ENCODE measurements at regions not wholly inside any gene's neighbourhood (a gene's known extent, or its start where the extent isn't known, plus 50 kb on each side); places are given as distances from the start of the nearest gene placed in this dataset.
A peak's percentile ranks its signal among the peaks of the same experiment; 100 is the strongest.
"Not testable (repeated sequence)": the region's sequence is repeated elsewhere in the genome, so short reads cannot be mapped to it uniquely, and the experiment has no call there.

- H3K4me3 Mint-ChIP-seq; H3K27ac Mint-ChIP-seq; DNase-seq; H3K36me3 Mint-ChIP-seq; H3K9me3 Mint-ChIP-seq; H3K4me1 Mint-ChIP-seq; H3K27me3 Mint-ChIP-seq; ATAC-seq (ENCODE audit: low read depth in 2 of 2): not testable (repeated sequence)
Measured at GRCh38 chr2:110291909-110292579, 79.7 kb upstream of the MTLN start.

DNA sequence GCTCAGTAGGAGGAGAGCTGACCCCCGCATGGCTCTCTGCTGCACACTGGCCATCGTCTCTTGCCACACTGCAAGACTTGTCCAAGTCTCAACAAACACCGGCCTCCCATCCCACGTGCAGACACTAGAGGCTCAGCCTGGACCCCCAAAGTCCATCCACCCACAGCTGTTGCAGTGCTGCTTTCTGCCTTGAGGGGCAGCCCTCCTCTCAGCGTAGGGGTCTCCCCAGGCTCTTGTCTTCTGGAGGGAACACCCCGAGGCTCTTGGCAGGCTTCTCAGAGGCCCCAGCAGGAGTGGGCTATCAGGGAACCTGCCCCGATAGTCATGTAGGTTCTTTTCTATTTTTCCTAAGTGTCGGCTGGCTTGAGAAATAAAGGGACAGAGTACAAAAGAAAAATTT, 75.5 kb upstream of the MTLN start:
- not testable (repeated sequence) for ATAC-seq (ENCODE audit: low read depth in 2 of 2); H3K4me1 Mint-ChIP-seq; H3K4me3 Mint-ChIP-seq; H3K36me3 Mint-ChIP-seq; H3K27ac Mint-ChIP-seq; H3K27me3 Mint-ChIP-seq; DNase-seq; H3K9me3 Mint-ChIP-seq

GRCh38 chr2:110287253-110287652, 74.9 kb upstream of the MTLN start:
- not testable (repeated sequence) for ATAC-seq (ENCODE audit: low read depth in 2 of 2); H3K4me1 Mint-ChIP-seq; H3K4me3 Mint-ChIP-seq; DNase-seq; H3K27ac Mint-ChIP-seq; H3K9me3 Mint-ChIP-seq; H3K36me3 Mint-ChIP-seq; H3K27me3 Mint-ChIP-seq

GRCh38 chr2:110285002-110285401, 72.7 kb upstream of the MTLN start:
- not testable (repeated sequence) for H3K4me3 Mint-ChIP-seq, H3K9me3 Mint-ChIP-seq

DNA sequence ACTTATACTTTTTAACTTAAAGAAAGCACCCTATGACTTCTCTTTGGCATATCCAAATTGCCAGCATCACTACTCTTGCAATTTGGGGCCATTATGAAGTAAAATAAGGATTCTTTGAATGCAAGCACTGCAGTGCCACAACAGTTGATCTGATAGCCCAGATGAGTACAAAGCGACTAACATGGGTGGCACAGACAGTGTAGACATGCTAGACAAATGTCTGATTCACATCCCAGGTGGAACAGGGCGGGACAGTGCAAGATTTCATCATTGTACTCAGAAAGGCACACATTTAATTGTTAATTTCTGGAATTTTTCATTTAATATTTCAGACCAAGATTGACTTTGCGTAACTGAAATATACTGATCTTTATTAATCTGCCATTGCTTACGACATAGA, 68.5 kb upstream of the MTLN start:
- not testable (repeated sequence) for H3K27me3 Mint-ChIP-seq; H3K4me3 Mint-ChIP-seq; H3K36me3 Mint-ChIP-seq; H3K4me1 Mint-ChIP-seq; H3K9me3 Mint-ChIP-seq; ATAC-seq (ENCODE audit: low read depth in 2 of 2); DNase-seq; H3K27ac Mint-ChIP-seq

More at GRCh38 chr2:110285002-110285401, 72.7 kb upstream of the MTLN start:
- not testable (repeated sequence) for ATAC-seq (ENCODE audit: low read depth in 2 of 2); H3K27me3 Mint-ChIP-seq; H3K36me3 Mint-ChIP-seq; DNase-seq; H3K4me1 Mint-ChIP-seq; H3K27ac Mint-ChIP-seq

GRCh38 chr2:110277054-110277453, 64.7 kb upstream of the MTLN start:
- not testable (repeated sequence) for H3K36me3 Mint-ChIP-seq; H3K9me3 Mint-ChIP-seq; DNase-seq; H3K4me3 Mint-ChIP-seq; H3K27ac Mint-ChIP-seq; H3K27me3 Mint-ChIP-seq; H3K4me1 Mint-ChIP-seq; ATAC-seq (ENCODE audit: low read depth in 2 of 2)

DNA sequence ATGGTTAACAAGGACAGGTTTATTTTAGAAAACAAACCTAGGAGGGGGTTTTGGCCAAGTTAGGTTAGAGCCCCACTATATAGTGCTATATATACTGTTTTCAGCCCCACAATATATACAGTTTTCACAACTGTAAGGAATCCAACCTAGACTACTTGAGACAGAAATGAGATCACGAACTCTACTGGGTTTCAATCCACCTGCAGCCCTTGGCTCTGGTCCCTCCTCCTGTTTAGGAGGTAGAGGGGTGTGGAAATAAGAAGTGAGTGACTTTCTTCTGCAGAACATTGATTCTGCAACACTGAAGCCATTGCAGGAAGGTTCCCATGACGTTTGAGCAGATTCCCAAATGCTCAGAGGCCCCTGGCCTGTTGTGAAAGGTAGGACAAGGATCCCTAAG, 63.7 kb upstream of the MTLN start:
- not testable (repeated sequence) for H3K9me3 Mint-ChIP-seq; H3K27me3 Mint-ChIP-seq; H3K36me3 Mint-ChIP-seq; DNase-seq; H3K27ac Mint-ChIP-seq; H3K4me3 Mint-ChIP-seq; H3K4me1 Mint-ChIP-seq; ATAC-seq (ENCODE audit: low read depth in 2 of 2)

- not testable (repeated sequence) for H3K27me3 Mint-ChIP-seq; ATAC-seq (ENCODE audit: low read depth in 2 of 2); H3K4me3 Mint-ChIP-seq; H3K27ac Mint-ChIP-seq; DNase-seq; H3K4me1 Mint-ChIP-seq; H3K9me3 Mint-ChIP-seq; H3K36me3 Mint-ChIP-seq
Measured at GRCh38 chr2:110269674-110270073, 57.3 kb upstream of the MTLN start.

DNA sequence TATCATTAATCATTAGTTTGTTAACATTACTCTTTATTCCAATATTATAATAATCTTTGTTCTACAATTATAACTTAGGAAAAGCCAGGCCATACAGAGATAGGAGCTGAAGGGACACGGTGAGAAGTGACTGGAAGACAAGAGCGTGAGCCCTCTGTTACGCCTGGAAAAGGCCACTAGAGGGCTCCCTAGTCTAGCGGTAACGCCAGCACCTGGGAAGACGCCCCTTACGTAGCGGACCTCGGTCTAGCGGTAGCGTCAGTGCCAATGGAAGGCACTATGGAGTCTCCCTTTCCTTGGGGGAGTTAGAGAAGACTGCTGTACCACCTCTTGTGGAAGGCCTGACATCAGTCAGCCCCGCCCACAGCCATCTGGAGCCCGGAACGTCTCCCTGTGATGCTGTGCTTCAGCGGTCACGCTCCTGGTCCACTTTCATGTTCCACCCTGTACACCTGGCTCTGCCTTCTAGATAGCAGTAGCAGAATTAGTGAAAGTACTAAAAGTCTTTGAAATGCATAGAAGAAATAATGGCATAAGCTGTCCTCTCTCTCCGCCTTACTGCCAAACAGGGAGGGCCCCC, 55.6 kb upstream of the MTLN start:
- not testable (repeated sequence) for H3K4me3 Mint-ChIP-seq, H3K36me3 Mint-ChIP-seq, H3K27me3 Mint-ChIP-seq, H3K9me3 Mint-ChIP-seq, H3K4me1 Mint-ChIP-seq, DNase-seq, H3K27ac Mint-ChIP-seq
- ATAC-seq (ENCODE audit: low read depth in 2 of 2) = peak; percentile 61 to 66

DNA sequence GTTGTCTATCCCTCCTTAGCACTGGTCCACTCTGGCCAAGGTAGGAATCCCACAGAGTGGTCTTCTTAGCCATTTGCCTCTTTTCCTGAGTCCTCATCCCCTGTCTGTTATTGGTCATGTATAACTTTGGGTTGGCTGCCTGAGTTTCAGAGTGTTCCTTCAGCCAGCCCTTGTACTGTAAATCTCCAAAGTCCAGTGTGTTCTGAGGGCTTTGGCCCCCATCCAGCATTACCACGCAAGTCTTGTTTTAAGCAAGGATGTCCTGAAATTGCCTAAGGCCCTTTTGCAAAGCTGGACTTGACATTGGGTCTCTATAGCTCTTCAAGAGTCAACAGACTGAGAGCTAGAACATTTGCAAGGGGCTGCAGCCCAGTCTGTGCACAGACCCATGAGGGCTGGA, 52.5 kb upstream of the MTLN start:
- not testable (repeated sequence) for H3K9me3 Mint-ChIP-seq; H3K4me1 Mint-ChIP-seq; DNase-seq; H3K27ac Mint-ChIP-seq; H3K36me3 Mint-ChIP-seq; ATAC-seq (ENCODE audit: low read depth in 2 of 2); H3K27me3 Mint-ChIP-seq; H3K4me3 Mint-ChIP-seq

GRCh38 chr2:110264076-110264681, 51.8 kb upstream of the MTLN start:
- not testable (repeated sequence) for H3K27ac Mint-ChIP-seq; ATAC-seq (ENCODE audit: low read depth in 2 of 2)

DNA sequence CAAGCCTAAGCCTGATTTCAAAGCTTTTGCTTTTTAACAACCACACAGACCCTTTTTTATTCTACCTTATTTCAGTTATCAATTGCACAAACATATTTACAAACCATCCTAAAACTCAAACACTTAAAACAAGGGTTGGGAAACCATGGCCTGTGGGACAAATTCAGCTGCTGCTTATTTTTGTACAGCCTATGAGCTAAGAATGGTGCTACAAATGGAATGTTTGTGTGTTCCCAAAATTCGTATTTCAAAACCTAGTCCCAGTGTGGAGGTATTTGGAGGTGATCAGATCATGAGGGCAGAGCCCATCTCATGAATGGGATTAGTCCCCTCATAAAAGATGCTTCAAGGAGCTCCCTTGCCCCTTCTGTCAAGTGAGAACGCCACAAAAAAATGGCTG, 51.1 kb upstream of the MTLN start:
- H3K4me1 Mint-ChIP-seq; ATAC-seq (ENCODE audit: low read depth in 2 of 2); H3K9me3 Mint-ChIP-seq; H3K27ac Mint-ChIP-seq; H3K36me3 Mint-ChIP-seq; H3K4me3 Mint-ChIP-seq; H3K27me3 Mint-ChIP-seq; DNase-seq: not testable (repeated sequence)

More at GRCh38 chr2:110264076-110264681, 51.8 kb upstream of the MTLN start:
- H3K27me3 Mint-ChIP-seq, H3K4me1 Mint-ChIP-seq, H3K4me3 Mint-ChIP-seq, DNase-seq, H3K9me3 Mint-ChIP-seq, H3K36me3 Mint-ChIP-seq: not testable (repeated sequence)

Data from naive B cell (primary cell).